ENCODE measurements at regions not wholly inside any gene's neighbourhood (a gene's known extent, or its start where the extent isn't known, plus 50 kb on each side); places are given as distances from the start of the nearest gene placed in this dataset.

GRCh38 chr6:139655783-139656705 lies 281.6 kb upstream of the CITED2 start:
- TF ChIP-seq EZH2 (IDR thresholded peaks at IDR 0.05; ENCODE audit: insufficient read depth, poor library complexity, severe bottlenecking) = no peak
- TF ChIP-seq EZH2phosphoT487 (IDR thresholded peaks at IDR 0.05; ENCODE audit: insufficient read depth, low read depth) = no peak

All from GM23248 (cell line).